ENCODE measurements at regions not wholly inside any gene's neighbourhood (a gene's known extent, or its start where the extent isn't known, plus 50 kb on each side); places are given as distances from the start of the nearest gene placed in this dataset.
A peak's percentile ranks its signal among the peaks of the same experiment; 100 is the strongest.

DNA sequence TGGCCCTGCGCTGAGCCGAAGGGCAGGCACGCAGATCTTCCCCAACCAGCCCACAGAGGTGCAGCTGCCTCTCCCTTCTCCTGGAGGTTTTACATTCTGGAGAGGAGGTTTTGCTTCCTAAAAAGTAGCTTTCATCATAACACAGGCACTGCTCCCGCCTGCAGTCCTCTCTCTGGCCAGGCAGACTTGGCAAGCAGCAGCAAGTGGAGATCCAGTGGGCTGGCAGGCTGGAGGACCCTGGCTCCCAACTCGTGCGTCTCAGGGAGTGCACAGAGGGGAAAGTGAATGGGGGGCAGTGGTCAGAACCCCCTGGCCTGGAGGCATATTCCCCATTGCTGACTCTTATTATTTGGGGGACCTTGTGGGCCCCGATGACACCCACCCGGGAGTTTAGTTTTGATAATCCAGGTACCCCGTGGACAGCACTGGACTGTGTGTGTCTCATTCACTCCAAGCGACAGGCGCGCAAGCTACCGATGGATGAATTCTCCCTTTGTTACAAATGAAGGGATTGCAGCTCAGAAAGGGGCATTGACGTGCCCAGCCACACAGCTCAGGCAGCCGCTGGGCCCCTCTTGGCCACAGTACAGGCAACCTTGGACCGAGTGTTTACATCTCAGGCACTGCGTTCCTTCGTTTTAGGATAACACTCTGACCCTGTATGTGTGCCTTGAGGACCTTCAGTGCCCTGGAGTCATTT lies 1223.9 kb downstream of the BRD1 start:
- DNase-seq: no peak

GRCh38 chr22:48602805-48603518 lies 1224.7 kb downstream of the BRD1 start:
- no peak for DNase-seq

DNA sequence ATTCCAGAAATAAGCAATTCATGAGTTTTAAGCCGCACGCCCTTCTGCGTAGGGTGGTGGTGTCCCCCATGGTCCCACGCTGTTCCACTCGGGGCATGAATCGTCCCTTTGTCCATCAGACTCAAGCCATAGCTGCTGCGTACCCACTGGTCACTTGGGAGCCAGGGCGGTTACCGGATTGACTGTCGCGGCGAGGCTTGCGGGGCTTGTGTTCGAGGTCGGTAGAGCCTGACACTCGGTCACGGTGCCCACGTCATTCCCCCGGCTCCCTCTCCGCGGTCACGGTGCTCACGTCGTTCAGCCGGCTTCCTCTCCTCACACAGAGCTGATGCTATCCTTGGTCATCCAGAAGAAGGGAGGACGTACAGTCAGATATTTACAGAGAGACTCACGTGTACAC lies 1227.0 kb downstream of the BRD1 start:
- DNase-seq: no peak

DNA sequence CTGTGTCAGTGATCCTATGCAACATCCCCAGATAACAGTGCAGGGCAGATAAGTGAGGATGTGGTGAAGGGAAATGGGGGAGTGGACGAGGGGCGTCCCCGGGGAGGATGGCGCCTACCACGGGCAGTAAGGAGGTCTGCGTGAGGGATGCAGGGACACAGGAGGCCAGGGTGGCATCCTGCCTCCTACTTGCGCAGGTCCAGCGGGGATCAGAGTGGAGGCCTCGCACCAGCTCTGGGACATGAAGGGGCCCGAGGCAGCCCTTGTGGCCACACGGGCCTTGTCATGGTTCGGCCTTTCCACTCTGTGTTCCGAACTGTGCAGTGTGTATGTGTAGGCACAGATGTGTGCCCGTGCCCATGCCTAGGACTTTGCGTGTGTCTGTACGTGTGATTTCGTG lies 1227.5 kb downstream of the BRD1 start:
- no peak for DNase-seq

GRCh38 chr22:48599346-48599745 lies 1228.3 kb downstream of the BRD1 start:
- no peak for DNase-seq

GRCh38 chr22:48596111-48596850 lies 1231.4 kb downstream of the BRD1 start:
- peak; percentile 90 for DNase-seq

GRCh38 chr22:48595511-48595905 lies 1232.2 kb downstream of the BRD1 start:
- DNase-seq: peak; percentile 35

GRCh38 chr22:48594757-48595510 lies 1232.7 kb downstream of the BRD1 start:
- no peak for DNase-seq

- peak; percentile 71 for DNase-seq
These were observed 1233.5 kb downstream of the BRD1 start for GRCh38 chr22:48594016-48594756.

DNA sequence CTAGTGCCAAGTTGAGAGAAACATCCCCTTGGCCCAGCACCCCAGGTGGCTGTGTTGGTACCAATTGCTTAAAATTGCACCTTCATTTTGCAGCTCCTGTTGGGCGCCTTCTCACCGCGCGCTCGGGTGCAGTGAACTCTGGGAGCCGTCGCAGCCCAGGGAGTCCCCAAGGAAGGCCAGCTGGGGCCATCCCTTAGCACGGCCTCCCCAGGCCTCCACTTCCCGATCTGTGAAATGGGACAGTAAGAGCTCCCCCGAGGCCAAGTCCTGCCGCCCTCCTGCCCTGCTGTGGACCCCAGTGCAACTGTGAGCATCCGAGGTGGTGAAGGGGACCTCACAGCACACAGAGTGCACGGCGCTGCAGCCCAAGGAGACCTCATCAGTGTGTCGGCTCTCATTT lies 1234.1 kb downstream of the BRD1 start:
- DNase-seq: no peak

GRCh38 chr22:48592931-48593330 lies 1234.7 kb downstream of the BRD1 start:
- no peak for DNase-seq

DNA sequence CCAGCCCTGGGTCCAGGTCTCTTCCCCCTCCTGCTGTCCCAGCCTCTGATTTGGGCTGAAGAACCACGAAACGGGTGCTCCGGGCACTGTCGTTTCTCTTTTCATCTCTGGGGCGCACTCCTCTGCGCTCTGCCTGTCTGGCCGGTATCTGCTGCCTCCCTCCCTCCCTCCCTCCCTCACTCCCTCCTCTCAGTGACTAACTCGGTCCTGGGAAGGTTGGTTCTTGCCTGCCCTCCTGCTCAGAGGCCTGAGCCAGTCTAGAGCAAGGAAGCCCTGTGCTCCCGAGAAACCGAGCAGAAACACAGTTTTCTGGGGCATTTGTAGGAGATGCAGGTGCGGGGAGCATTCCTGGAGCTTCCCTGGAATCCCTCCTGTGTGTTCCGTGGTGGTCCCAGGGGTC lies 1235.2 kb downstream of the BRD1 start:
- no peak for DNase-seq

DNA sequence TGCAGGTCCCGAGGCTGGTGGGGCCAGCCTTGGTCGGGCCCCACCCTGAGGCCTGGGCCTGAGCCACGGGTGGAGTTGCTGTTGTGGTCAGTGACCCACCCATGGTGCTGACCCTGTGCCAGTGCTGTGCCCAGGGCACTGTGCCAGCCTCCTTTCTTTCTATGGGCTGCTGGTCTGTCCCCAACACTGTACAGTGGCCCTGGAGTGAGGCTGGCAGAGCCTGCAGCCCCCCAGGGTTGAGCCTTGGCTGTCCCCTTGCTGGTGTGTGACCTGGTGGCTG lies 1235.7 kb downstream of the BRD1 start:
- no peak for DNase-seq

GRCh38 chr22:48591286-48592065 lies 1236.2 kb downstream of the BRD1 start:
- DNase-seq: no peak

- DNase-seq: no peak
These were observed 1237.8 kb downstream of the BRD1 start for GRCh38 chr22:48589901-48590300.

DNA sequence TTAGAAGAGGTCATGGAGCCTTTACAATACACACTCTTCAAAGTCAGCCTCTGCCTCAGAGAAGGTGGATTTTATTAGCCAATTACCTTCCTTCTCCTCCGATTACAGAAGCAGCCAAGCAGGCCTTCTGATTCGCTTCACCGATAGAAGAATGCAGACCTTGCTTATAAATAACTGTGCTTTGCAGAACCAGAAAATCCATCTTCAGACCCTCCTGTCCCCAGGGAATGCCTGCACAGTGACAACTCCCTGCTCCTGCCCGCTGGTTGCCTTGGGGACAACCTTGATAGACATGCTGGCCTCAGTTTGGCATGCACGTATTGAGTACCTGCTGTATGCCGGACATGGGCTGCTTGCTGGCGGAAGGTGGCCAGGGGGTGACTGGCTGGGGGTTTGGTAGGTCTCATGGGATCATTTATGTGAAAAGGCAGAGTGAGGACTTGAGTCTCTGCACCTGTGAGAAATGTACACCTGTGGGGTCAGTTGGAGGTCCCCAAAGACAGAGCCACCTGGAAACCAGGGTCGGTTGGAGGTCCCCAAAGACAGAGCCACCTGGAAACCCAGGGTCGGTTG lies 1238.7 kb downstream of the BRD1 start:
- no peak for DNase-seq

DNA sequence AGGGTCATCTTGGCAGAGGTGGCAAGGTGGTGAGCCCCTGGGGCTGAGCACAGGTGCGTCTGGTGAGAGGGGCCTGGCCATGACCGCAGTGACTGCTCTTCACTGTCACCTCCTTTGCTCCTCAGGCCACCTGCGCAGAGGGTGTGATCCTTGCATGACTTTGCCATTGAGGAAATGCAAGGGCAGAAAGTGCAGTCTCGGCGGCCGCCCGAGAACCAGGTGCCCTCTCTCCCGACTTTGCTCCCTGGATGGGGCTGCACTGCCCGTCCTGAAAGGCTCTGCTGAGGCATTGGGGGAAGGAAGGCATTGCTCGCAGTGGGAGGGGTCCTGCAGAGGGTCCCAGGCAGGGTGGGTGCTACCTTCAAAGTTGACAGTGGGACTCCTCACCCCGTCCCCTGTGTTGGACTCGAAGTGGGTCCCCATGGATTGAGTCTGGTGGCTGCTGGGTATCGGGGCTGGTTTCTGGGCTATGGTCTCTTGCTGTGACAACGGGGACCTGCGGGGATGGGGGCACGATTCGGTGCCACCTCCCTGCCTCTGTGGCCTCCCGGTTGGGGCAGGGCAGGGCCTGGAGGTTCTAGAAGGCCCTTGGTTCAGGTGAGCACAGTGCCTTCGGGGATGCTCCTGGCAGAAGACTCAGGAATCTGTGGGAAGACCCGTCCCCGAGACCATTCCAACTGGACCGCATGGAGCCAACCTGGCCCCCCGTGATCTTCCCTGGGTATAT lies 1239.4 kb downstream of the BRD1 start:
- DNase-seq: no peak

DNA sequence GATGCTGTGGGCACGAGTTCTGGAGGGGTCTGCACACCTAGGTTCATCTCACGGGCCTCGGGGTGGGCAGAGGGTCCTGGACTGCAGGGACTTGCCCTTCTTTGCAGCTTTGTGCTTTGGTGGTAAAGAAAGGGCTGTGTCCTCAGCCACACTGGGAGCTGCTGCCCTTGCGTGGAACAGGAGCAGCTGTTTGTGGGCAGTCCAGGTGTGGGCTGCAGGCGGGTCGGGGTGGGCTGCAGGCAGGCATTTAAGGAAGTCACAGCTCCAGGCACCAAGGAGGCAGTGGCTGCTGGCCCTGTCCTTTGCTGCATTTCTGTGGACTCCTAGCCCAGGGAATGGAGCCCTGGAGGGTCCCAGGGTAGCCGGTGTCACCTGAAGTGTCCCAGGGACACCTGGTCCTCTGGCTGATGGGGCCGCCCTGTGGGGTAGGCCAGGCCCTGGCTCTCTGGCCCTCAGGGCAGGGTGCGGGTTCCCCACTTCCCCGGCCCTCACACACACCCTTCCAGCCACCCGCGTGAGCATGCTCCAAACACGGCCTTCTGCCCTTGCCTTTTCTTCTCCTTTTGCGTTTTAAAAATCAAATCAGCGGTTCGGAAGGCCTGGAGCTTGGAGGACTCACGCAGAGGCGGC lies 1240.3 kb downstream of the BRD1 start:
- DNase-seq: no peak

DNA sequence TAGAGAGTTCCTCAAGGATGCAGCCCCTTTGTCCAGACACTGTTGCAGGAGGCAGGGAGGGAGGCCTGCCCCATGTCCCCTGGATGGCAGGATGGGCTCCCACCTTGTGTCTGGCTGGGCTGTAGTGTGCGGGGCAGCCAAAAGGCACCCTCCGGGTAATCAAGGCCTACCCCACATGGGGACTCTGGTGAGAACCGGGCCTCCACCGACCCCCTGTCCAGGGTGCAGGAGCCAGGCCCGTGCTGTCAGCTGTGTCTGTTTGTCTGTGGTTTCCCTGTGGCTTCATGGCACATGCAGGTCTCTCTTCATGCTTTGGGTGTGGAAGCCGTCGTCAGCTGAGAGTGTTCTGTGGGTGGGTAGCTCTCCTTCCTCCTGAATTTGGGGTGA lies 1240.9 kb downstream of the BRD1 start:
- DNase-seq: no peak
